ENCODE measurements at regions not wholly inside any gene's neighbourhood (a gene's known extent, or its start where the extent isn't known, plus 50 kb on each side); places are given as distances from the start of the nearest gene placed in this dataset.
"Not testable (repeated sequence)": the region's sequence is repeated elsewhere in the genome, so short reads cannot be mapped to it uniquely, and the experiment has no call there.

GRCh38 chr17:43315858-43316521, 82.2 kb upstream of the RNU2-1 start:
- in situ Hi-C loops (cut with MboI; ENCODE audit: low pct_unique_long_range_greater_than_20kb, low sequenced_read_pairs, unreplicated experiment) = no loop called here
- TF ChIP-seq CTCF (IDR thresholded peaks at IDR 0.05; ENCODE audit: extremely low read depth, insufficient read depth, missing control alignments) = no peak
- DNase-seq (ENCODE audit: low spot score) = no peak

GRCh38 chr17:43315369-43315768, 81.6 kb upstream of the RNU2-1 start:
- no peak for TF ChIP-seq CTCF (IDR thresholded peaks at IDR 0.05; ENCODE audit: extremely low read depth, insufficient read depth, missing control alignments)
- DNase-seq (ENCODE audit: low spot score) = no peak
- in situ Hi-C loops (cut with MboI; ENCODE audit: low pct_unique_long_range_greater_than_20kb, low sequenced_read_pairs, unreplicated experiment) = no loop called here

- no peak for TF ChIP-seq CTCF (IDR thresholded peaks at IDR 0.05; ENCODE audit: extremely low read depth, insufficient read depth, missing control alignments)
- in situ Hi-C loops (cut with MboI; ENCODE audit: low pct_unique_long_range_greater_than_20kb, low sequenced_read_pairs, unreplicated experiment) = no loop called here
- peak; percentile 39 for DNase-seq (ENCODE audit: low spot score)
Measured at GRCh38 chr17:43314611-43315011, 80.8 kb upstream of the RNU2-1 start.

- no peak for TF ChIP-seq CTCF (IDR thresholded peaks at IDR 0.05; ENCODE audit: extremely low read depth, insufficient read depth, missing control alignments)
- in situ Hi-C loops (cut with MboI; ENCODE audit: low pct_unique_long_range_greater_than_20kb, low sequenced_read_pairs, unreplicated experiment) = no loop called here
- no peak for DNase-seq (ENCODE audit: low spot score)
Measured at GRCh38 chr17:43312011-43312410, 78.2 kb upstream of the RNU2-1 start.

GRCh38 chr17:43309505-43310332, 75.9 kb upstream of the RNU2-1 start:
- no peak for DNase-seq (ENCODE audit: low spot score)
- in situ Hi-C loops (cut with MboI; ENCODE audit: low pct_unique_long_range_greater_than_20kb, low sequenced_read_pairs, unreplicated experiment) = no loop called here
- no peak for TF ChIP-seq CTCF (IDR thresholded peaks at IDR 0.05; ENCODE audit: extremely low read depth, insufficient read depth, missing control alignments)

GRCh38 chr17:43308999-43309398, 75.2 kb upstream of the RNU2-1 start:
- in situ Hi-C loops (cut with MboI; ENCODE audit: low pct_unique_long_range_greater_than_20kb, low sequenced_read_pairs, unreplicated experiment) = no loop called here
- DNase-seq (ENCODE audit: low spot score) = no peak
- no peak for TF ChIP-seq CTCF (IDR thresholded peaks at IDR 0.05; ENCODE audit: extremely low read depth, insufficient read depth, missing control alignments)

- DNase-seq (ENCODE audit: low spot score); in situ Hi-C loops (cut with MboI; ENCODE audit: low pct_unique_long_range_greater_than_20kb, low sequenced_read_pairs, unreplicated experiment): not testable (repeated sequence)
Measured at GRCh38 chr17:43304792-43305191, 71.0 kb upstream of the RNU2-1 start.

- DNase-seq (ENCODE audit: low spot score); in situ Hi-C loops (cut with MboI; ENCODE audit: low pct_unique_long_range_greater_than_20kb, low sequenced_read_pairs, unreplicated experiment): not testable (repeated sequence)
Measured at GRCh38 chr17:43303049-43303448, 69.3 kb upstream of the RNU2-1 start.

- in situ Hi-C loops (cut with MboI; ENCODE audit: low pct_unique_long_range_greater_than_20kb, low sequenced_read_pairs, unreplicated experiment); DNase-seq (ENCODE audit: low spot score): not testable (repeated sequence)
Measured at GRCh38 chr17:43299300-43300076, 65.7 kb upstream of the RNU2-1 start.

GRCh38 chr17:43289670-43290069, 55.9 kb upstream of the RNU2-1 start:
- in situ Hi-C loops (cut with MboI; ENCODE audit: low pct_unique_long_range_greater_than_20kb, low sequenced_read_pairs, unreplicated experiment); DNase-seq (ENCODE audit: low spot score): not testable (repeated sequence)
